22Rv1 (cell line): ENCODE measurements at regions not wholly inside any gene's neighbourhood (a gene's known extent, or its start where the extent isn't known, plus 50 kb on each side); places are given as distances from the start of the nearest gene placed in this dataset.

Source experiments
- CTCF ChIP-seq: fragments of 450-650 bp; IDR thresholded peaks from 2 replicates; pipeline ENCODE4 v1.5.1; 2017; ENCODE audit warnings: mild to moderate bottlenecking
- ZFX ChIP-seq: fragments of 450-650 bp; IDR thresholded peaks from 2 replicates; pipeline ENCODE4 v1.6.1; 2017; ENCODE audit warnings: antibody characterized with exemption, borderline replicate concordance

- TF ChIP-seq CTCF: no peak
- TF ChIP-seq ZFX: no peak
These were observed 152.7 kb downstream of the S1PR1 start for GRCh38 chr1:101389547-101389929.
